GM19043 (cell line): ENCODE measurements at regions not wholly inside any gene's neighbourhood (a gene's known extent, or its start where the extent isn't known, plus 50 kb on each side); places are given as distances from the start of the nearest gene placed in this dataset.
A peak's percentile ranks its signal among the peaks of the same experiment; 100 is the strongest.
"Not testable (repeated sequence)": the region's sequence is repeated elsewhere in the genome, so short reads cannot be mapped to it uniquely, and the experiment has no call there.

Experiments
- ATAC-seq: cut with Tn5 transposase; IDR thresholded peaks from one replicate; pipeline ENCODE4 v1.9.1; 2021; ENCODE audit warnings: low read depth; ENCODE audit not compliant: unreplicated experiment

DNA sequence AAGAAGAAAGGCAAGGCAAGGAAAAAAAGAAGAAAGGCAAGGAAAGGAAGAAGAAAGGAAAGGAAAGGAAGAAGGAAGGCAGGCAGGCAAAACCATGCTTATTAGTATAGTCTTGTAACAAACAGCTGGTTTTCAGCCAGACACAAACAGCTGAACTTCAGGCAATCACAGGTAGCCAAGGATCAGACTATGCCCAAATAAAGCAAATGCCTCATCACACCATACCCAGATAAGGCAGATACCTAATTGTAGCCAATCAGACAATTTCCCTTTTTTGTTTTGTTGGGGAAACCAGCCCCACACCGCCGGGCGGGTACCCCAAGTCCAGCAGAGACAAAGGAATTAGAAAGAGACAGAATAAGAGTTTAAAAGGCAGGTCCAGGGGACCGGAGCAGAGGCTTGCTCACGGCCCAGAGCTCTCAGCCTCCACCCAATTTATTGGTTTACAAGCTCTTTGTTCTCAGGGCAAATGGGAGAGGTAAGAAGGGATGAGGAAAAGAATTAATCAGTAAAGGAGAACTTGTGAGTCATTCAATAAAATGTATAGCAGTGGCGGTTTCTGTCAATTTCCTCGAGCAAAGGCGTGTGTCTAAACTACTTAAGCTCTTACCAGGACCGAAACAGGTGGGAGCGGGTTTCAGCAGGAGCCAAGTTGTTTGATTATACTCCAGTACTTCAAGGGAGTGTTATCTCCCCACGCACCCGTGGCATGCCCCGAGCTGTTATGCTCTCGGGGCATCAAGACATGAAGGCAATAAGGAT lies 886.8 kb downstream of the KCNT2 start:
- no peak for ATAC-seq

DNA sequence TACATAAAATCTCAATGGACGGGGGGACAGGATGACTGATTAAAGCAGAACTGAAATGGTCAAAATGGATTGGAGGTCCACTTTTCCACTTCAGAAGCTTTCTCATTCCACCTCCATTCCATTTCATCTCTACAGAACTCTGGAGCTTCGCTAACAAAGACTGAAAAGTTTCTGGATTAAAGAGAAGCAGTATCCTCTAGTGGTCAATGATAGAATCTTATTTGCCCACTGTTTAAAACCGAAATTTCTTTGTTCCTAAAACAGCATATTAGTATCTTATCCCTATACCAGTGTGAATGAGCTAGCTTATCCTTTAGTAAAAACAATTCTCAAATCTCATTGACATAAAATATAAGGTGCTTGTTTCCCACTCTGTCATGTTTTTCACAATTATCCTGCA lies 890.6 kb downstream of the KCNT2 start:
- no peak for ATAC-seq

DNA sequence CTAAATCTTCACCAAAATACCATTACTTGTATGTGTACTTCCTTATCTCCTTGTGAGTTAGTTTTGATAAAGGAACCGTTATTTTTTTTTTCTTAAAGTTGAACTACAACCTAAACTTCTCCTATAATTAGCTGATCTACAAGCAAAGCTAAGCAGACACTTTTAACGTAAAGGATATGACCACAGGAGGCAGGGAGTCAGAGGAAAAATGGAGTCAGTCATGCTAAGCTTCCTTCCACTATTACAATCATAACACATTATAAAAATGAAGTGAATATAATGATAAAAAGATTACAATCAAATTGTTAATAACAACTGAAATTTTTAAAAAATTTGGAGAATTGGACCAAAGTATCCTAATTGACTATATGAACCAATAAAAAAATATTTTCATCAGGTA lies 892.6 kb downstream of the KCNT2 start:
- no peak for ATAC-seq

DNA sequence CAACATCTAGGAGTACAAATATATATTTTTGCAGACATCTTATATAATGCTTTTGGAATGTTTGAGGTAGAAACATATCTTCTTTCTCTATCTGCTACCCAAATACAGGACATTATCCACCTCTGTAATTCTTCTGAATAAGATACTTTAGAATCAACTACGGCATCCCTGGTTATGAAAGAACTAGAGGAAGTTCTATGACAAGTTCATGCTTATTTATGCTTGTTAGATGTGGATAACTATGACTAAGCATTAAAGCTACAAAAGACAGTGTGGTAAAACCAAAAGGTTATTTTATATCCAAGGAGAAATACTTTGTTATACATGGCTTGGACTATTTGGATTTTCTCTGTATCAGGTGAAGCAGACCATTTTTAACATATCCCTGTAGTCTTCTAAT lies 894.0 kb downstream of the KCNT2 start:
- ATAC-seq = no peak

DNA sequence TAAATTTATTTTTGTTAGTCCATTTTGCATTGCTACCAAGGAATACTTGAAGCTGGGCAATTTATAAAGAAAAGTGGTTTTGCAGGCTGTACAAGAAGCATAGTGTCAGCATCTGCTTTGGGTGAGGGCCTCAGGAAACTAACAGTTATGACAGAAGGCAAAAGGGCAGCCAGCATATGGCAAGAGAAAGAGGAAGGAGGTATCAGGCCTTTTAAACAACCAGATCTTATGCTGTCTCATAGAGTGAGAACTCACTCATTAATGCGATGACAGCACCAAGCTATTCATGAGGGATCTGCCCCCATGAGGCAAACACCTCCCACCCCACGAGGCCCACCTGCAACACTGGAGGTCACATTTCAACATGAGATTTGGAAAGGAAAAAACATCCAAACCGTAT lies 898.4 kb downstream of the KCNT2 start:
- no peak for ATAC-seq

DNA sequence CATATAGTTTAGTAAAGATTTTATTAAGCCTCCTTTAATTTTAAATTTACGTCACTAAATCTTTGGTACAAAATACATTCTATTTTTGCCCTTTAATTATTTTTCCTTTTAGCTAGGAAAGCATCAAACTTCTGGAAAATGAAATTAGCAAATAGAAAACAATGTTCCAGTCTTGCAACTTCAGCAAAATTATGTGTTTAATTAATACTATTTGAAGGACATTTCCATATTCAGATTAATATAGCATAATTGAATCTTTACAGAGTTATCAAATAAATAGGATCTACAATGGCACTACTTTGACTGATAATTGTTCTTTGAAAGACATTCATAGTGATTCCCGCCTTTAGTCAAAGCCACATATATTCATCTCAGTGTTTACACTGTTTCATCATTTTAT lies 904.2 kb downstream of the KCNT2 start:
- no peak for ATAC-seq

DNA sequence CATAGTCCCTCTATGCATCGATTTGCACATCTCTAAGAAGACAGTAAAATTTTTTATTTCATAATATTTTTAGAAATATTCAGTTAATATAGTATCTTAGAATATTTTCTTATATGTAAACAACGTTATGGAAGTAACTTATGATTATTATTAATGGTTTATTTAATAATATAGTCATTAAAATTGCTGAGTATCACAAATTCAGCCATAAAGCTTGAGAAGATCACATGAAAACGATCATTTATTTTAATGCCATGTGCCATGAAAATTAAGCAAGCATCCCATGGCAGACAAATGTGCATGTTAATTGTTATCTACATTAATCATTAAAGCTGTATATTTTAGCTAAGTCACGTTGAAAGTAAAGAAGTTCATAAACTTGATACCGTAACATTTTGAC lies 907.1 kb downstream of the KCNT2 start:
- ATAC-seq = no peak

DNA sequence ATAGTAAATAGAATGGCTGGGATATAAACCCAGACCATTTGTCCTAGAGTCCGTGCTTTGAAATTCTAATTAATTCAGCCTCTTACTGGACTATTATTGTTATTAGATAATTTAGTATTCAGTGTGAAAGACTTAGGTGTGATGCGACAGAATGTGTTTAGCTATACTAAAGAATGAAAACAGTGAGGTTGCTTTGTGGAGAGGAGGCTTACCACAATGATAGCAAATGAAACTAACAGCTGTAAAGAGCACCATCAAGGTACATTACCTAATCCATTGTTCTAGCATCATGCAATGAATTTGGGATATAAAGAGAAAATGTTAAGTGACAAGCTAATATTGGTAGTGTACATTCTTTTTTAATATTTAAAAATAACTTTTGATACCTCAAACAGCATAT lies 911.1 kb downstream of the KCNT2 start:
- peak; percentile 93 for ATAC-seq

DNA sequence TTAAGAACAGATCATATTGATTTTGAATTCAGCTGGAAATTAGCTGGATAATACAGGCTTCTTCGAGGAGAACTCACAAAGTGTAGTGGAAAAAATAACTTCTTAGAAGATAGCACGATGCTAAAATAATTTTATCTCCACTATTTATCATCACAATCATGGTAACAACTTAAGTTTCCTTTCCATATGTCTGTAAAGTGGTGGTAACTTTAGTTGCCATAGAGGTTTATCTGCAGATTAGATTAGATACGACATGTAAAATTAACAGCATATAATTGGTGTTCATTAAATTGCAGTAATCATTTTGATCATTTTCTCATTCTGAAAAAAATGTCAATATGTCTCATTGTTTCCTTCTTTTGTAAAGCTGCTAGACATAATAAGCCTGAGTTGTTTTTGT lies 921.5 kb downstream of the KCNT2 start:
- no peak for ATAC-seq

DNA sequence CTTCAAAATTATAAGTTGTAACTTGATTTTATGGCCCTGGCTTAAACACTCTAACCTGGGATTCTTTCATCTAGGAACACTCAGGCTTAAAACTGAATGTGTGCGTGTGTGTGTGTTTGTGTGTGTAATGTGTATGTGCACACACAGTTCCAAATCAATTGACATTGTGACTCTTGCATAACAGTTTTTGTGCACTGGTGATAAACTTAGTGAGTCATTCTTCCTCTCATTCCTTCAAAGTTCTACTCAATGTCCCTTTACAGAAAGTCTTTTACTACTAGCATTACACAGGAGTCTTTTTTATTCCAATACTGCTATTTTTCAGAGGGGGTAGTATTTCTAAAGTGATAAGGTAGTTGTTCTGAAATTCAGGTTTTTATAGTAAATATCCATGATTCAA lies 943.6 kb downstream of the KCNT2 start:
- no peak for ATAC-seq

DNA sequence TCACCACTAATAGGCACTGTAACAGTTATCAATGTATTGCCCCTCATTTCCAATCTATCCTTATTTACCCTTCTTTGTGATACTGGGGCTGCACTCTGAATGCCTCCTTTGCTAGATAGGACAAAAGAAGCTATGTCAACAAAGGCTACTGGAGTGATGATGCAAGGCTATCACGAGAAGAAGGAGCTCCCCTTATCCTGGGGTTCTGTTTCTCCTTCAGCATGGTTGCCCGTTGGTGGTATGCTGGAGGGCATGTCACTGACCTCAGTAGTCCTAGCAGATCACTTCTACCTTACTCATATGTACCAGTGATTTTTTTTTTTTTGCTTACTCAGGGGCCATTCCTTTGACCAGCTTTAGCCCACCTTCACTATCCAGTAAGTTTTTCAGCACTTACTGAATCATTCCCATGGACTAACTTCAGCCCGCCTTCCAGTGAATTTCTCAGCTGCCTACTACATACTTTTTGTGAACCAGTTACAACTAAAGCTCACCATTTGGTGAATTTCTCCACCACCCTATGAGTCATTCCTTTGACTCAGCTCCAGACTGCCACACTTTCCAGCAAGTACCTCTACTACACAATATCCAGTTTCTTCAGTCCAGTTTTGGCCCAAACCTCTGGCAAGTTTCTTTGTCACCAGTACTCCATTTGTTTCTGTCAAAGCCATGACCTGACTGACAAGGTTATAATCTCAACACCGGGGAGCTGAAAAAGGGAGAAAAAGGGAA lies 944.5 kb downstream of the KCNT2 start:
- ATAC-seq = no peak

DNA sequence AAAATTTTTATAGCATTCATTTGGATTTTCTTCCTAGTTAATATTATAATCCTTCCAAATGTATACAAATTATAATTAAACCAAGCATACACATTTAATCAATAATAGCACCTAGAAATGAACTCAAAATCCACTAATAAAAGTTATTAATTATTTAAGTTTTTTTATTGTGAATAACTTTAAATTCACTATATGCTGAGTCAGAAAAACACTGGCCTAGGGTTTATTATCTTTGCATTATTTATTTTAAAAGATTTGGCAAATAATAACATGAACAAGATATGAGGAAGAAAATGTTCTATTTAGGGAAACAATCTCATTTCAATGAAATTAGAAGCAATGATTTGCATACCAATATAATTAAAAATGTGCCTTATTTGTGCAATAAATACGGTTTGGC lies 951.5 kb downstream of the KCNT2 start:
- no peak for ATAC-seq

DNA sequence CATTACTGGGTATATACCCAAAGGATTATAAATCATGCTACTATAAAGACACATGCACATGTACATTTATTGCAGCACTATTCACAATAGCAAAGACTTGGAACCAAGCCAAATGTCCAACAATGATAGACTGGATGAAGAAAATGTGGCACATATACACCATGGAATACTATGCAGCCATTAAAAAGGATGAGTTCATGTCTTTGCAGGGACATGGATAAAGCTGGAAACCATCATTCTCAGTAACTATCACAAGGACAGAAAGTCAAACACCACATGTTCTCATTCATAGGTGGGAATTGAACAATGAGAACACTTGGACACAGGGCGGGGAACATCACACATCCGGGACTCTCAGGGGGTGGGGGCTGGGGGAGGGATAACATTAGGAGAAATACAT lies 959.4 kb downstream of the KCNT2 start:
- ATAC-seq = not testable (repeated sequence)

DNA sequence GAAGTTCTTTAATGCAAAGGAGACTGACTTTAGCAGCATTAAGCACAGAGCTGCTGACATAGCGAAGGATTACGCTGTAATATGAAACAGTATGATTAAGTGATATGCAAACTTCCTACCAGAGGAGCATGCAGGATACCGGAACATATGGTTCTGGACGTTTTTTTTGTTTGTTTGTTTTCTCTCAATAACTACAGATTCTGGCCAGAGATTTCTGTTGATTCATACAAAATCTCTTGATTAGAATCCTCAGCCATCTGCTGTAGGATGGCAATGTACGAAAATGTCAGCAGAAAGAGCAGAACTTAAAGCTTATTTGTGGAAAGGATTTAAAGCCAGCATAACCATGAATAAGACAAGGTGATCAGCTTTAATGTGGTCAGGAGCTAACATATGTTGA lies 970.7 kb downstream of the KCNT2 start:
- no peak for ATAC-seq

DNA sequence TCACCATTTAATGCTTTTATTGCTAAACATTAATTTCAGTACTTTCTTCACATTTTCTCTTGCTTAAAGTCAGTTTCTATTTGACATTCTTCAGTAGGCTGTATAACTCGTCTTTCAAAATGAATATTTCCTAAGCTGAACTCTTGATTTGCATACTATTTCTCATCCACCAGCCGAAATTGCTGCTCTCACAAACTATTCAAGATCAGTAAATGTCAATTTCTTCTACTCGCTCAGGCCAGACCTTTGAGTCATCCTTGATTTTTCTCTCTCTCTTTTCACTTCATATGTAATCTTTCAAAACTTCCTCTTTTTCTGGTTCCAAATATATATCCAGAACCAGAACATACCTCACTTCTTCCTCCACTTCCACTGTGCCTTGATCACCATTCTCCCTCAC lies 990.0 kb downstream of the KCNT2 start:
- no peak for ATAC-seq

DNA sequence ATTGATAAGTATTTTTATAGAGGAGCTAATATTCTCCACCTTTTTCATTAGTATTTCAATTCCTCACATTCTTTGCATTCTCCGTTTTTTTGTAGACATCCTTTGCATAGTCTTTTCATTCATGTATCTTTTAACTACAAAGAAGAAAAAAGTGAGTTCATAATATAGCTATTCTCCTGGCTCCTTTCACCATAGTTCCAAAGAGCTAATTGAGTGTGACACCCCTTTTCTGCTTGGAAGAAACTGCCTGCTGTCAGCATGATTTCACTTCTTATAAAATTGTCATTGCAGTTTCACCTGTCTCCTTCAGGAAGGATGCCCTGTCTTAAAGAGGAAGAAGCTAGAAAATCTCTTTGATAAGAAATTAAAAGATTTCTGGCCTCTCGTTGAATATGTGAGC lies 991.1 kb downstream of the KCNT2 start:
- no peak for ATAC-seq

DNA sequence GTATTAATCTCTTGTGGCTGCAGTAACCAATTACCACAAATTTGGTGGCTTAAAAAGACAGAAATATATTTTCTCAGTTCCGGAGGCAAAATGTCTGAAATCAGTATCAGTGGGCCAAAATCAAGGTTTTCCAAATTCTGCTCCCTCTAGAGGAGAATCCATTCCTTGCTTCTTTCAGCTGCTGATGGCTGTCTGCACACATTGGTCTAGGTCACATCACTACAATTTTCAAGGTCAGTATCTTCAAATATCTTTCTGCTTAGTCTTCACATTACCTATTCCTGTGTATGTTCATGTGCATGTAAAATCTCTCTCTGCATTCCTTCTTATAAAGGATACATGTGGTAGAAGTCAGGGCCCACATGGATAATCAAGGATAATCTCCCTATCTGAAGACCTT lies 999.4 kb downstream of the KCNT2 start:
- ATAC-seq = no peak

DNA sequence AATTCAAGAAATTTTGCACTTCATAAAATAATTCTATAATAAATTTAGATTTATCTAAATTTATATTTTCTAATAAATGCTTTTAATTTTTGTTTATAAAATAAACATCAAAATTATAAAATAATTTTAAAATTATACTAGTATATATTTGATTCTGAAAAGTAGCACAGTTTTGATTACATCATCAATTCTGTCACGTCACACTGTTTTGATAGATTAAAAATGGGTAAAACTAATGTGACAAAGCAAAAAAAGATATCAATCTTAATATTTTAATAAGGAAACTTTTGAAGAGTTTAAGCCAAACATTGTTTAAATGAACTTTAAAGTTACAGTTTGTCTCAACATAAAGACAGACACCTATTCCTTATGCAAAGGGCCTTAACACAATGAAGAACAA lies 1001.8 kb downstream of the KCNT2 start:
- no peak for ATAC-seq

DNA sequence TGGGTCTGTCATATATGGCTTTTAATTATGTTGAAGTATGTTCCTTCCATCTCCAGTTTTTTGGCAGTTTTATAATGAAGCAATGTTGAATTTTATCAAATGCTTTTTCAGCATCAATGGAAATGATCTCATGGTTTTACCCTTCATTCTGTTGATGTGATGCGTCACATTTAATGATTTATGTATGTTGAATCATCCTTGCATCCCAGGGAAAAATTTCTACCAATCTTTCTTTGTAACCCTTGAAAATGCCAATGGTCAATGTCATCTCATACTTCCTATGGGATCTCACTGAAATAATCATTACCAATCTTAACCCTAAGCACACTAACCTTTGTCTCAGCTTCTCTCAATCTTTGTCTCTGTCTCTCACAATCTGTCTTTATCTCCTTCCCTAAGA lies 1004.0 kb downstream of the KCNT2 start:
- no peak for ATAC-seq

DNA sequence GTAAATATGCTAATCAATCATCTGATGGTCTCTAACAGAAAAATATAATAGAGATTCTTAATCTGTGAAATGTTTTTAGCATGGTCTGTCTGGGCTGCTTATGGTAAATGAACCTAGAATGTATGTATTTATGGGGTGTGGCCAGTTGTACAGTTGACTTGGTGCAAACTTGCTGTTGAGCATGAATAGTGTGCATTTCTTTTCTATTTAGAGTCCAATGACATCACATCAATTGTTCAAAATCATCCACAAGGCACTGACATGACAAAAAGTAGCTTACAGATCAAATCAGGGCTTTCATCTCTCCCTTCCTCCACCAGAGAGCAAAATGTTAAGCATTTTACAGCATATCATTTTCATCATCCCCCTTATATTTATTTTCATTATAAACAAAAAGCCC lies 1010.3 kb downstream of the KCNT2 start:
- no peak for ATAC-seq

DNA sequence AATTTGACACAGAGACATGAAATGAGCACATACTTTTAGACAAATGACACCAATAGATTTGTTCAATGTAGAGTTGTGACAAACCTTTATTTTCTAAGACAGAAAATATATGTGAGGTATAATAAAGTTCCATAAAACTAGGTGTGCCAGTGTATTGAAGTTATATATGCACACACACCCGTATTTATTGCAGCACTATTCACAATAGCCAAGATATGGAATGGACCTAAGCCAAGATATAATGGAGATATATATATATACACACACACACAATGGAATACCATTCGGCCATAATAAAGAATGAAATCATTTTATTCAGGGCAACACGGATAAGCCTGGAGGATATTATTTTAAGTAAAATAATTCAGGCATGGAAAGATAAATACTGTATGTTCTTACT lies 1013.5 kb downstream of the KCNT2 start:
- ATAC-seq = no peak

DNA sequence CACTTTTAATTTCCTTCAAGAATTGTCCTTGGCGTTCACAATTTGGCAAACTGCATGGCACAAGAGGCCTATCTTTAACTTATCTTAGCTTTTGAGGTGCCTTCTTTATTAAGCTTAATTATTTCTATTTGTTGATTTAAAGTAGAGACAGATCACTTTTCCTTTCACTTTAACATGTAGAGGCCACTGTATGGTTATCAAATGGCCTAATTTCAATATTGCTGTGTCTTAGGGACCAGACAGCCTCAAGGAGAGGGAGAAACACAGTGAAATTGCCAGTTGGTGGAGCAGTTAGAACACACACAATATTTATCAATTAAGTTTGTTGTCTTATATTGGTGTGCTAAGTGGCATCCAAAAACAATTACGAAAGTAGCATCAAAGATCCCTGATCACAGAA lies 1013.9 kb downstream of the KCNT2 start:
- ATAC-seq = no peak
